IMR-90 (cell line): ENCODE measurements at regions not wholly inside any gene's neighbourhood (a gene's known extent, or its start where the extent isn't known, plus 50 kb on each side); places are given as distances from the start of the nearest gene placed in this dataset.

Experiments
- ATAC-seq: fragments of 200-7000 bp; cut with Tn5 transposase; 2 replicates; pipeline ENCODE4 v1.9.1; 2020; ENCODE audit warnings: low read depth, mild to moderate bottlenecking, moderate library complexity
- BruUV-seq: library from RNA; stranded (reverse); fragments of 400-500 nt; replicated peaks from 2 replicates; lab custom pipeline; 2021; lab: Mats Ljungman, UMichigan
- CTCF ChIA-PET: fragments of 300-600 bp; formaldehyde crosslinking; extraction: SDS; loops from one replicate; lab custom pipeline; 2021; ENCODE audit warnings: antibody characterized with exemption; lab: Yijun Ruan, JAX
- POLR2A ChIA-PET: fragments of 300-600 bp; sonication (Branson Sonifier 250); formaldehyde crosslinking; loops from one replicate; lab custom pipeline; 2022; ENCODE audit warnings: antibody characterized with exemption; ENCODE audit not compliant: unreplicated experiment; lab: Charles Lee
- DNase-seq: peaks from one replicate; pipeline ENCODE4 v3.0.0; 2013
- H2AFZ ChIP-seq: replicated peaks from 2 replicates; pipeline ENCODE3; 2013; ENCODE audit warnings: low read length, mild to moderate bottlenecking; ENCODE audit not compliant: poor library complexity
- H2AK5ac ChIP-seq: 2 replicates; pipeline ENCODE4 v1.6.1; 2013; ENCODE audit warnings: low read depth, low read length, inconsistent platforms
- H2AK9ac ChIP-seq: replicated peaks from 2 replicates; pipeline ENCODE3; 2013; ENCODE audit warnings: mild to moderate bottlenecking, low read depth, low read length, moderate library complexity; ENCODE audit not compliant: poor library complexity
- H2BK120ac ChIP-seq: 2 replicates; pipeline ENCODE4 v1.6.1; 2013; ENCODE audit warnings: low read depth, low read length, inconsistent platforms
- H2BK15ac ChIP-seq: 3 replicates; pipeline ENCODE4 v1.6.1; 2013; ENCODE audit warnings: low read depth, low read length, inconsistent platforms
- H2BK20ac ChIP-seq: 2 replicates; pipeline ENCODE4 v1.6.1; 2013; ENCODE audit warnings: low read depth, mild to moderate bottlenecking, inconsistent platforms, low read length, moderate library complexity
- H2BK5ac ChIP-seq: 2 replicates; pipeline ENCODE4 v1.6.1; 2013; ENCODE audit warnings: mild to moderate bottlenecking, low read depth, low read length, inconsistent platforms; ENCODE audit not compliant: poor library complexity, severe bottlenecking
- H3K14ac ChIP-seq: replicated peaks from 2 replicates; pipeline ENCODE4 v1.6.1; 2013; ENCODE audit warnings: low read depth, low read length, inconsistent platforms
- H3K18ac ChIP-seq: 2 replicates; pipeline ENCODE4 v1.6.1; 2013; ENCODE audit warnings: low read depth, low read length, control low read depth
- H3K23ac ChIP-seq: 2 replicates; pipeline ENCODE4 v1.6.1; 2013; ENCODE audit warnings: low read depth, low read length, inconsistent platforms
- H3K27ac ChIP-seq: 2 replicates; pipeline ENCODE4 v1.5.1; 2013; ENCODE audit warnings: mild to moderate bottlenecking, control low read depth, low read length; ENCODE audit not compliant: insufficient read depth
- H3K27me3 ChIP-seq: 2 replicates; pipeline ENCODE4 v1.6.1; 2013; ENCODE audit warnings: low read length; ENCODE audit not compliant: control insufficient read depth, insufficient read depth
- H3K36me3 ChIP-seq: 2 replicates; pipeline ENCODE4 v1.6.1; 2013; ENCODE audit warnings: low read length, mixed read lengths; ENCODE audit not compliant: control insufficient read depth, insufficient read depth
- H3K4ac ChIP-seq: 2 replicates; pipeline ENCODE4 v1.6.1; 2013; ENCODE audit warnings: low read depth, low read length, inconsistent platforms
- H3K4me1 ChIP-seq: 2 replicates; pipeline ENCODE4 v1.6.1; 2013; ENCODE audit warnings: low read length, mixed read lengths; ENCODE audit not compliant: control insufficient read depth, insufficient read depth
- H3K4me2 ChIP-seq: 2 replicates; pipeline ENCODE4 v1.6.1; 2013; ENCODE audit warnings: low read depth, mild to moderate bottlenecking, control low read depth, low read length, moderate library complexity
- H3K4me3 ChIP-seq: 2 replicates; pipeline ENCODE4 v1.5.1; 2013; ENCODE audit warnings: low read depth, mild to moderate bottlenecking, control low read depth, low read length, moderate library complexity; ENCODE audit not compliant: insufficient read depth
- H3K56ac ChIP-seq: 2 replicates; pipeline ENCODE4 v1.6.1; 2013; ENCODE audit warnings: low read length, inconsistent platforms; ENCODE audit not compliant: insufficient read depth; ENCODE audit errors: extremely low read depth
- H3K79me1 ChIP-seq, 2 experiments: 2 replicates each; pipeline ENCODE4 v1.6.1; 2013; ENCODE audit warnings: low read length in 2 of 2, inconsistent platforms in 1 of 2, low read depth in 1 of 2
- H3K9ac ChIP-seq: 2 replicates; pipeline ENCODE4 v1.6.1; 2013; ENCODE audit warnings: low read depth, low read length, control low read depth
- H3K9me1 ChIP-seq: 2 replicates; pipeline ENCODE4 v1.6.1; 2013; ENCODE audit warnings: low read length, inconsistent platforms; ENCODE audit not compliant: insufficient read depth
- H3K9me3 ChIP-seq: 2 replicates; pipeline ENCODE4 v1.6.1; 2013; ENCODE audit warnings: low read length; ENCODE audit not compliant: control insufficient read depth, insufficient read depth
- H4K20me1 ChIP-seq: 2 replicates; pipeline ENCODE4 v1.6.1; 2013; ENCODE audit warnings: low read length, inconsistent platforms; ENCODE audit not compliant: insufficient read depth
- H4K5ac ChIP-seq: 2 replicates; pipeline ENCODE4 v1.6.1; 2013; ENCODE audit warnings: mild to moderate bottlenecking, low read depth, low read length, control low read depth
- H4K8ac ChIP-seq, 2 experiments: 2 replicates each; pipeline ENCODE4 v1.6.1; 2013; ENCODE audit warnings: low read depth in 2 of 2, low read length in 2 of 2, control low read depth in 1 of 2, inconsistent platforms in 1 of 2
- H4K91ac ChIP-seq: 2 replicates; pipeline ENCODE4 v1.6.1; 2013; ENCODE audit warnings: low read depth, low read length, inconsistent platforms; ENCODE audit not compliant: insufficient read depth
- BHLHE40 ChIP-seq: fragments of 150-350 bp; IDR thresholded peaks from 2 replicates; pipeline ENCODE4 v1.6.1; 2016; ENCODE audit warnings: mild to moderate bottlenecking, low read depth, low read length
- CEBPB ChIP-seq: IDR thresholded peaks from 2 replicates; pipeline ENCODE4 v1.6.1; 2012; ENCODE audit warnings: low read depth, low read length, improper control_type of control experiment
- MAFK ChIP-seq: IDR thresholded peaks from 2 replicates; pipeline ENCODE4 v1.6.1; 2012; ENCODE audit warnings: low read depth, low read length, improper control_type of control experiment
- MAZ ChIP-seq: IDR thresholded peaks from 2 replicates; pipeline ENCODE4 v1.6.1; 2012; ENCODE audit warnings: low read depth, mild to moderate bottlenecking, low read length, improper control_type of control experiment, moderate library complexity, borderline replicate concordance
- RAD21 ChIP-seq: IDR thresholded peaks from 2 replicates; pipeline ENCODE4 v1.6.1; 2012; ENCODE audit warnings: low read length, improper control_type of control experiment
- SMC3 ChIP-seq: fragments of 150-350 bp; IDR thresholded peaks from 2 replicates; pipeline ENCODE4 v1.6.1; 2016; ENCODE audit warnings: low read depth, mild to moderate bottlenecking, antibody characterized with exemption, low read length, moderate library complexity
- WGBS, 2 experiments: methylation state at CpG; one replicate each; pipeline versions ENCODE4 v1.1.5 to v1.1.7; 2013; ENCODE audit warnings: missing lambda C conversion rate in 2 of 2; ENCODE audit not compliant: insufficient read length in 1 of 2; ENCODE audit errors: extremely low coverage in 2 of 2; 5-methylcytosine and 5-hydroxymethylcytosine counted together
- dilution Hi-C: fragments of 300-500 bp; cut with HindIII; formaldehyde crosslinking; loops from one replicate; pipeline ENCODE4 v1.14.3; 2018; ENCODE audit warnings: low sequenced_read_pairs; ENCODE audit not compliant: unreplicated experiment
- in situ Hi-C: fragments of 300-500 bp; cut with MboI; formaldehyde crosslinking; loops from 3 replicates; pipeline ENCODE4 v1.14.3; 2019; ENCODE audit warnings: low sequenced_read_pairs, inconsistent platforms, mixed read lengths
- intact Hi-C: fragments of 100-400 bp; cut with micrococcal nuclease; formaldehyde crosslinking; loops from 2 replicates; pipeline ENCODE4 v1.10.0; 2022
- TF ChIP-seq, protein P1 (sequence below): fragments of 150-350 bp; IDR thresholded peaks from 2 replicates; pipeline ENCODE4 v1.6.1; 2016; ENCODE audit warnings: low read depth, mild to moderate bottlenecking, low read length, moderate library complexity, borderline replicate concordance
- TF ChIP-seq, protein P2 (sequence below): fragments of 150-350 bp; IDR thresholded peaks from 2 replicates; pipeline ENCODE4 v1.6.1; 2017; ENCODE audit warnings: mild to moderate bottlenecking, antibody characterized with exemption, low read length, low read depth

DNA sequence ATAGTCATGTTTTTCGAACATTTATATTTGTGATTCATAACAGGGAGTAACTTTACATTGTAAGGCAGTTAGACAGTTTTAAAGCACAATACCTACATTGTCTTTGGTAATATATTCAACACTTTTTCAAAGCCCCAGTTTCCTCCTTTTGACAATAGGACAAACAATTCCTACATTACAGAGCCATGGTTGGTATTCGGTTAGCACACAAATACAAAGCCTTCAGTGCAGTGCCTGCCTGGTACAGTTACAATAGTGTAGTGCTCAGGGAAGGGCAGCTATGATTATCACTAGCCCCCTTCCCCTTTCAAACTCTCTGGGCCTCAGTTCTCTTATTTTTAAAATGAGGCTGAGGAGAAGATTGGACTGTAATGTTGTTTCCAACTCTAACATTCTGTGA, 207.8 kb downstream of the TPBG start:
- in situ Hi-C loops: no loop called here
- Histone ChIP-seq H3K4ac (no peak overlapping the region), H3K27me3 (peaks cover 11% of the 10 kb centered on the region), H2AK5ac (no peak overlapping the region), H2BK20ac (no peak overlapping the region), H3K36me3 (no peaks in the 10 kb centered on the region), H3K4me2 (no peak overlapping the region), H2AK9ac (no peak overlapping the region), H3K23ac (no peak overlapping the region), H2BK120ac (no peak overlapping the region), H4K20me1 (no peaks in the 10 kb centered on the region), H4K5ac (no peak overlapping the region), H3K14ac (no peak overlapping the region), H3K9me3 (no peaks in the 10 kb centered on the region; the same call in 1 of the 2 replicates), H4K8ac (no peak overlapping the region), H2AFZ (no peak overlapping the region), H3K9ac (no peak overlapping the region), H3K4me3 (no peak overlapping the region), H2BK15ac (no peak overlapping the region), H3K56ac (no peak overlapping the region), H3K18ac (no peak overlapping the region), H4K91ac (no peak overlapping the region), H3K9me1 (no peaks in the 10 kb centered on the region; the same call in 1 of the 2 replicates), H3K4me1 (no peaks in the 10 kb centered on the region), H3K27ac (no peak overlapping the region), H2BK5ac (no peak overlapping the region), H3K79me1 (no peaks in the 10 kb centered on the region)
- ATAC-seq (no peak), DNase-seq (no peak)
- WGBS, 2 experiments: no CpG with 5 or more reads among the region's 2 CpGs
- CTCF ChIA-PET: no interaction called here
- dilution Hi-C loops: no loop called here
- TF ChIP-seq, protein P1, sequence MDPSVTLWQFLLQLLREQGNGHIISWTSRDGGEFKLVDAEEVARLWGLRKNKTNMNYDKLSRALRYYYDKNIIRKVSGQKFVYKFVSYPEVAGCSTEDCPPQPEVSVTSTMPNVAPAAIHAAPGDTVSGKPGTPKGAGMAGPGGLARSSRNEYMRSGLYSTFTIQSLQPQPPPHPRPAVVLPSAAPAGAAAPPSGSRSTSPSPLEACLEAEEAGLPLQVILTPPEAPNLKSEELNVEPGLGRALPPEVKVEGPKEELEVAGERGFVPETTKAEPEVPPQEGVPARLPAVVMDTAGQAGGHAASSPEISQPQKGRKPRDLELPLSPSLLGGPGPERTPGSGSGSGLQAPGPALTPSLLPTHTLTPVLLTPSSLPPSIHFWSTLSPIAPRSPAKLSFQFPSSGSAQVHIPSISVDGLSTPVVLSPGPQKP: no peak
- TF ChIP-seq CEBPB (no peak), MAZ (no peak), BHLHE40 (no peak), SMC3 (no peak), MAFK (no peak), RAD21 (no peak)
- TF ChIP-seq, protein P2, sequence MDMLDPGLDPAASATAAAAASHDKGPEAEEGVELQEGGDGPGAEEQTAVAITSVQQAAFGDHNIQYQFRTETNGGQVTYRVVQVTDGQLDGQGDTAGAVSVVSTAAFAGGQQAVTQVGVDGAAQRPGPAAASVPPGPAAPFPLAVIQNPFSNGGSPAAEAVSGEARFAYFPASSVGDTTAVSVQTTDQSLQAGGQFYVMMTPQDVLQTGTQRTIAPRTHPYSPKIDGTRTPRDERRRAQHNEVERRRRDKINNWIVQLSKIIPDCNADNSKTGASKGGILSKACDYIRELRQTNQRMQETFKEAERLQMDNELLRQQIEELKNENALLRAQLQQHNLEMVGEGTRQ: no peak
- intact Hi-C loops: no loop called here
- no TSS peak for BruUV-seq
- POLR2A ChIA-PET: no interaction called here
